Stimulated activated CD4-positive, alpha-beta T cell treated with anti-CD3 and anti-CD28 coated beads, TNF-alpha, amount 100 ng/mL, for 24 hours (primary cell): ENCODE measurements at regions not wholly inside any gene's neighbourhood (a gene's known extent, or its start where the extent isn't known, plus 50 kb on each side); places are given as distances from the start of the nearest gene placed in this dataset.

Experiments used
- DNase-seq, 3 experiments: peaks; one replicate each; pipeline ENCODE4 v3.0.0-alpha.2; 2020; ENCODE audit warnings: low read depth in 3 of 3

DNA sequence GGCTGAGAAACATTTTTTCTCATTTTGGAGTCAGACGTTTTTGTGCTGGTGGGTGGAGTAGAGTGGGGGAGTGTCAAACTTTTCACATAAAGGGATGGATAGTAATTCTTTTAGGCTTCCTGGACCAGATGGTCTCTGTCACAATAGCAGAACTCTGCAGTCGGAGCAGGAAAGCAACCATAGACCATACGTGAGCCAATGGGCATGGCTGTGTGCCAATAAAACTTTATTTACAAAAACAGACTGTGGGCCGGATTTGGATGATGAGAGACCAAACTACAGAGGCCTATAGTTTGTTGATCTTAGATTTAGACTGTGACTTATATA lies 70.8 kb upstream of the SLC22A23 start:
- DNase-seq, result no peak

DNA sequence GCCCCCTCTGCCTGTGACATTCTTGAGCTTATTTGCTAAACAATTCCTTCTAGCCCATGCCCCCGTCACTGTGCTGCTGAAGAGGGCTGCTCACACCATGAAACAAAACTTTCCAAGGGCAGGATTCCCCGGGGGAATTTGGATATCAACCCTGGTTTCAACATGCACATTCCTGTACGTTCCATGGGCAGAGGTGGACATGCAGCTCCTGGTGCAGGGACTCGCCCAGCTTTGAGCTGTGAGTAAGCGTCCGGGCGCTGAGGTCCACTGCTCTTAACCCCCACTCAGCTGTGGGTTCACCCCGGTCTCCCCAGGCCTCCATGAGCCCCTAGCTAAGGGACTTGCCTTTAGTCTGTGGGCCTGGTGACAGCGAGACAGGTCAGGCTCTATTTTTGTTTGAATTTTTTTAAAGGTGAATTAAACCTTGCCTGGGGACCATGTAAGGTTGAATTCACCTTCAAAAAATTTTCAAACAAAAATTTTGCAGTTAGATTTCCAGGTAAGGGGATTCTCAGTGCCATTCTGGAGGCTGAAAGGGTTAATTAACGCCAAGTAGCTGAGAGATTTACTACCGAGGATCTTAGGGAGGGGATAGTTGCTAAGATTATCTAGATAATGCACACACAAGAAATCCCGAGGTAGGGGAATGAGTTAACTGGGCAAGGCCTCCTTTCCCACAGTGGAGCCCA lies 70.3 kb upstream of the SLC22A23 start:
- DNase-seq, result no peak

DNA sequence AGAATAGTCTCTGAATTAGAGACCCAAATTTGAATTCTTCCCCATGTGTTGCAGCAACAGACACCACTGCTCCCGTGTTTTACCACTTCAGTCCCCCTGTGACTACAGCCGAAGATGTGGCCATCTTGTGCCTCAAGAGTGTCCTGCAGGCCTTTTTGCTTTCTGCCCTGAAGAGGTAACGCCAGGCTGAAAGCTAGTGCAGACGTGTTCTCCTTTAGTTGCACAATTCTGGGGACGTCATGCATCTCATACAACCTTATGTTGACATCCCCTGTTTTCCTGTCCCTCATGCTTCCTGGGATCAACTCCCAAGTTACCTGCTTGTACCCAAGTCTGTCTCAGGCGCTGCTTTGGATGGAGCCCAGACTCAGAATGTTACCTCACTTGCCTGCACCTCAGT lies 69.1 kb upstream of the SLC22A23 start:
- no peak for DNase-seq

DNA sequence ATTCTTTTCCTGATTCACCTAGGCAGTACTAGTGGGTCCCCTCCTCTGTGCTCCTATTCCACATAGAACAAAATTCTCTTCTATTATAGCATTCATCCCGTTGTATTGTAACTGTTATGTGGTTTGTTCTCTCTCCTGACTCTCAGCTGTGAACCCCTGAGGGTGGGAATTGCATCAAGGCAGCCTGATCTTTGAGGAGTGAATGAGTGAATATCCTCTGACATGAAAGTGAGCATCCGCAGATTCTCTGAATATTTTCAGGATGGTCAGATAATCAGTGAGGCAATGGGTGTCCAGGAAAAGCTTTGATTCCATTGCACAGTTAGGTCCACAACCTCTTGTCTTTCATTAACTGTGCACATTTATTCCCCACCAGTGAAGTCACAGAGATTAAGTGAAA lies 67.6 kb upstream of the SLC22A23 start:
- DNase-seq, result no peak

DNA sequence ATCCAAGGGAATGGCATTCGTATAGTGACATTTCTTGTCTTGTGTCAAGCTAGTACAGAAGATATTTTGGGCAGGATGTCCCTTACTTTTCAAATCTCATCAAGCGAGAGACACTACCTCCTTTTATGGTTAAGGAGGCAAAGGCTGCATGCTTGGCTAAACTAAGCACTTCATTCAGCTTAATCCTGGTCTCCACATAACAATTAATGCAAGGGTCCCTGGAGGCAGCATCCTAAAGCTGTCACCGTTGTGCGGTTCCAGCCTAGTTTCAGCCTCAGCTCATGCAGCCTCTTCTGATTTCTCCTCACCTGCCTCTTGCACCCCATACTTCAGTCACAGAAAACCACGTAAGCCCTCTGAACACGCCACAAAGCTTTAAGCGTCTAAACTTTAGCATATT lies 67.1 kb upstream of the SLC22A23 start:
- DNase-seq, result no peak

DNA sequence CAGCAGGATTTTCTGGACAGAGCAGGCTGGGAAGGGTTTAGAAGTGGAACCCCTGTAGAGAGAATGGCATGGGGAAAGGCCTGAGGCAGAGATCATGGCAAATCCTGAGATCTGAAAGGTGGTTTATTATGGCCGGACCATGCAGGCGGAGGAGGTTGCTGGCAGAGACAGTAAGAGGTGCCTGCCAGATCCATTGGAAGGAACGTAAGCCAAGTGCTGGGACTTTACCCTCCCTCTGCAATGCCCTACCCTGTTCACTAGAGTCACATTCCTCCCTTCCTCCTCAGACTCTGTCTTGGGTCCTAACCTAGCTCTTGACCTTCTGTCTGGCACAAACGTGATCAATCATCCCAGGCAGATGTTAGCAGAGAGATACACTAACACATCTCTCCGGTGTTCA lies 66.4 kb upstream of the SLC22A23 start:
- DNase-seq, result no peak

DNA sequence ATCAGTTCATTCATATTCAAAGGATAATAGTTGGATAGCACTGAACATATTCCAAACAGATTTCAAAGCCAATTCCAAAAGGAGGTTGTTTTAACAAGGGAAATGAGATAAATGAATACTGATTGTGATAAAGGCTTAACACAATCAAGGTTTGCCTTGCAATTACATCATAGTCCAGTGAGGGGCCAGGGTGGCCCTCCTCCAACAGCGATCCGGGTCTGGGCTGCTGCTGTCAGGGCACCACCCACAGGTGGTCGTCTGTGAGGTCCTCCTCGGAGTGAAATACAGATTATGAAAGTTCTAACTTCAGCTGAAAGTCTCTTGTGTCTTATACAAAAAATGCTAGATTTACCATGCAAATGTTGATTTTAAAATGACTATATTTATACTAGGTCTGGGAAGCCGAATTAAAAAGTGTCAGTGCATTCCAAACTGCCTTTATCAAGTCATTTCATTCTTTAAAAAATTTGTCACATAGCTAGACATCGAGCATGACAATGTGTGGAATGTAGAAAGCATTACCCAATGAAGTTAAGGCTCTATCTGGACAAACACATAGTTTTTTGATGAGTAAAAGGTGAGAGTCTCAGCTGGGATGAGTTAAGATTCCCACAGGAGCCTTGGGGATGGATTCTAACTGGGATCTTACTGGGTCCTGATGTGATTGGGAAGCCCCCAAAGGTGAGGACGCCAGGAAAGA lies 65.9 kb upstream of the SLC22A23 start:
- no peak for DNase-seq

DNA sequence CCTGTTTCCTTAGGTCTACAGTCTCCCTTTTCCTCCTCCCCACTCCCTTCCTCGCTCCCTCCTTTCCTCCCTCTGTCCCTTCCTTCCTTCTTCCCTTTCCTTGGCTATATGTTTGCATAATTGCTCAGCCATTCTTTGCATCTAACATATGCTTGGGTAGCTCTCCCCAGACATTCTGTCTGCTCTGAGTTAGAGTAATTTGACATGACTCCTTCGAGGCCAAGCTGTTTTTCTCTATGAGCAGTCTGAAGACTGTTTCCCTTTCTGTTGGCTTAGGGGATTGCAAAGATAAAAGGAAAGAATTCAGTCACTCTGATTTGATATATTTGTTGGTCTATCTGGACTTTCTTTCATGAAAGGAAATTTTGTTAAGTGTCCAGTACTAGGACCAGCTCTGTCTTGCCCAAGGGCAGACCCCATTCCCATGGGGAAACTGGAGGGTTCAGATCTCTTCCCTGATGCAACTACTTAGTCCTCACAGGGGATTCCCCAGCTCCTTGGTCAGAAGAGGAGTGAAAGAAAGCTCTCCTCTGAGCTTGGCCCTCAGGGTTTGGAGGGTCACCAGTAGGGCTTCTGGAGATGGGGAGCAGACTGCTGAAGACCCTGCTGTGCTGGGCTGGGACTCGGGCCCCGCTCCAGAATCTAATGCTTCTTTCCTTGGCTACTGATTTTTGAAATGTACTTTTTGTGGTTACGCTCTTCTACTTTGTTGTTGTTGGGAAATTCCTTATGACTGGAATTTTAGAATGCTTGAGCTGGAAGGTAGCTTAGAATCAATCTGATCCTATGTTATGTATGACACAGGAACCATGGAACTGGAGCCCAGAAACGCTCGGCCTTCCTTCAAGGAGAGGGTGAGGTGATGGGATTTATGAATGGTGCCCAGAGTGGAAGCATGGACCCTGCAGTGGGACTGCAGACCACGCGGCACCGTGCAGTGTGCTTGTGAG lies 63.7 kb upstream of the SLC22A23 start:
- DNase-seq, result no peak

DNA sequence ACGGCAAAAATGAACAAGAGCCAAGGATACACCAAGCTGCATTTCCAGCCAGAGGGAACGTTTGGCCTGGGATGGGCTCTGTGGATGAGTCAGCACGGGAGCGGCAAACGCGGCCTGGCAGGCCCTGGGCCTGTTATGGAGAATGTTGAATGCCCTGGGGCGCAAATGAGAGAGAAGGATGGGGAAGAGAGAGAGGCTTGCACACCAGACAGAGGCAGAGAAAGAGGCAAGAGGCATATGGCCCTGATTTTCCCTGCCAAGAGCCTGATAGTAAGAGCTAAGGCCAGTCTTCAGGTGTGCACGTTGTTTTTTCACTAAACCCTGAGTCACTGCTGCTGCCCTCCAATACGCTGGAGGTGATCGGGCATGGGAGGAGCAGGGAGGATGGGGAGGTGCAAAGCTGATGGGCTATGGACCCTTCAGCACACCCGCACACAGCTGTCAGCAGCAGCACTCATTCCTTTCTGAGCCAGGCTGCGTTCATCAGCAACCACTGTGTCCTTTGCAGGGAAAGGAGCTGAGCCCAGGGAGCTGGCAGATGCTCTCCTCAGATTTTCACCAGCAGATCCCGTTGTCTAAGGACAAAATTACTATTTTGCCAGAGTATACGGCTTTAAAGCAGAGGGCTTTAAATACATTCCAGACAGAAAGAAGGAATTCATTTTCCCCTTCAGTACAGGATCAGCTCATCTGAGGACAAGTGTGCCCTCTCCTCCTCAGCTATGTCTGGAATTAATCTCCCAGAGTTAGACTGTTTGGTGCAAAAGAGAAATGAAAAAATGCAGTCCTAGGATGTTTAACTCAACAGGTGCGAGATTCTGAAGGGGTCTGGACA lies 61.7 kb upstream of the SLC22A23 start:
- no peak for DNase-seq

DNA sequence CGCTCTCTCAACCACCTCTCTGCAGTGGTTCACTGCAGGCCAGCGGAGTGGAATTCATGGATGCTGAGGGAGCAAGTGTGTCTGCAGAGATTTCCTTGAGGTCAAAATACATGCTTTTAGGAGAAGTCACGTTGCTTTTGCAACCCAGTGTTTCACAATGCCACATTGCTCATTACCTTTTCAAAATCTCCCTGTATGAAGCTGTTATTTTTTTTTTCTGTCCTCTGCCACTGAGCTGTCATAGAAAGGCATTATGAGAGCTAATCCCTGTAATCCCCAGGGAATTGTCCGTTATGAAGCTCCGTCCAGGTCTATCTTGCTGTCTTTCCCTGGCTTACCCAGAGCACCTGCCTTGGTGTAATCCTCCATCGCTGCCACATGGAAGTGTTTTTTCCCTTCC lies 60.5 kb upstream of the SLC22A23 start:
- no peak for DNase-seq

DNA sequence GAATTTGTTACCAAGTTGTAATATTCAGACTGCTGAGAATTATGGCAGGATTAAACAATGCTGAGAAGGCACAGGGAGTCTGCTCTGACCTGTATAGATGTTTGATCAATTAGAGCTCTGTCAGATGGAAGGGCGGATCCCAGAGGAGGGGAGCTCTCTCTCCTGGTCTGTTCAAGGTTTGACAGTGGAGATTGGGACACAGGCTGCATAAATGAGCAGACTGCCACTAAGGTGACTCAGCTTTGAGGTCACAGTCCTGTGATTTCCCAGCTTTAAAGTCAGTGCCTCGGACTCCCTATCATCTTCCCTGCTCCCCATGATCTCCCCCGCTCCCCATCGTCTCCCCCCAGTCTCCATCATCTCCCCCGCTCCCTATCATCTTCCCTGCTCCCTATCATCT lies 59.2 kb upstream of the SLC22A23 start:
- DNase-seq, result no peak

DNA sequence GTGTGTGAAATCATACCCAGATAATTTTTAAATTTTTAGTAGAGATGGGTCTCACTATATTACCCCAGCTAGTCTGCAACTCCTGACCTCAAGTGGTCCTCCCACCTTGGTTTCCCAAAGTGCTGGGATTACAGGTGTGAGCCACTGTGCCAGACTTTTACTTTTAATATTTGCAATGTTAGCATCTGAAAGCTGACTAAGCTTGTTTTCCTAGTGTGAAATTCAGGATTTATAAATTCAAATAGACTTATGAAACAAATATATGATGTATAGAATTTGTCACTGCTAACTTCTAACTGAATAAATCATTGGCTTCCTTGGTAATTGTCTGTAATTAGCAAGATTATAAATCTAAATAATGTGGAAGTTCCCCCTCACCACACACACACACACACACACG lies 58.8 kb upstream of the SLC22A23 start:
- DNase-seq, result no peak

DNA sequence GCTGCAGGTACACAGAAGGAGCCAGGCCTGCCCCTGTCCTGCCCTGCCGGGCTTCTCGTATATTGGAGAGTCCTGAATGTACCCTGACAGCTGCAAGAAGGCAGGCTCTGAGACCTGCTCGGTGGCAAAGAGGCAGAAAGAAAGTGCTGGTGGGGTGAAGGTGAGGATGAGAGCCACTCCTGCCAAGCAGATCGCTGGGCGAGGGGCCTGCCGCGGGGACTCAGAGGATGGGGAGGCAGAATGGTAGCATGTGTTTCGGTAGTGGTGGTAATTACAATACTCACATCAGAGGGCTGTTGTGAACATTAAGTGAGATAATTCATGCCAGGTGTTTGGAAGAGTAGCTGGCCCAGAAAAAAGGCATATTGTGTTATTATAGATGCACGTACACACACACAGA lies 56.6 kb upstream of the SLC22A23 start:
- no peak for DNase-seq

DNA sequence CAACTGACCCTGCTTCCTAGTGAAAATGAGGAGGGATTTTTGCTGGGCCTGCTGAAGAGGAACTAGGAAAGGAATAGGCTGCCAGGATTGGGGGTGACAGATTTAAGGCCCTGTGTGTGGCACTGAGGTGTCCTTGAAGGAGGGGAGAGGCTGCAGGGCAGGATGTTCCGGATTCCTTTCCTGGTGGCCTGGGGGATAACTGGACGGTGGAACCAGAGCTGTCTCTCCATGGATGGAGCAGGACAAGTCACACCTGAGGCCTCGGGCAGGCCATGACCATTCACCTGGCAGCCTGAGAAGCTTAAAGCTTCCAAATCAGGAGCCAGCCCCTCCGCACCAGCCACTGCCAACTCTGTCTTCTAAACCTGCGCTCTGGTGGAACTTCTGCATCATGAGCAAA lies 56.0 kb upstream of the SLC22A23 start:
- DNase-seq, result no peak

DNA sequence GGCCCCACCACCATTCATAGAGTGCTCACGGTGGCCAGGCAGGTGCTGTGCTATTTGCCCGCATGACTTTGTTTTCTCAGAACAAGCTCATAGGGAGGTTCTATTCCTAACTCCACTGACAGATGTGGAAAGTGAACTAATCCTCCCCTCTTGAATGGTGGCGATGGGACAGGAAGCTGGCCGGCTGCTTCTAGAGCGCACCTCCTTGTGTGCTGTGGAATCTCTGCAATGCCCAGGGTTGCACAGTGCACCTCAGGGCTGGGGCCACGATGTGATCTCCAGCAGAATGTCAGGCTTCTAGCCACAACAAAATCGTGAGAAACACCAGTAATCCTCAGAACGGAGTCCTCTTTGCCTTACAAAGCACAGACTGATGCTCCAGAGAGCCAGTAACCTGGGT lies 53.8 kb upstream of the SLC22A23 start:
- no peak for DNase-seq

DNA sequence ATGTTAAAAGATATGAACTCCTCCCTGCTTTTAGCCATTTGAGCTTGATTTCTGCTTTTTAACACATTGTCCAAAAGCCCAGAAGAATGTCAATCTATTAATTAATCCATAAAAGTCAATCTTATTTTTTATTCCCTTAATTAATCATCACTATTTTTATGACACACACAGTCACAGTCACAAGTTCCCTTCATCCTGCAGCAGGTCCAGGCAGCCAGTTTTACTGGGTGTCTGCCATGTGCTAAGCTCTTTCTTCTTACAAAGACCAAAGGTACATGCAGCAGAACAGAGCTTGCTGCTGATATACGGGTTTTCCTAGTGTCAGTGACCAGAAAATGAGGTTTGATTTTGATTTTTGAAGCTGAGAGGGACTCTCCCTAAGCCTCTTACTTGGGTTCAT lies 53.3 kb upstream of the SLC22A23 start:
- no peak for DNase-seq

DNA sequence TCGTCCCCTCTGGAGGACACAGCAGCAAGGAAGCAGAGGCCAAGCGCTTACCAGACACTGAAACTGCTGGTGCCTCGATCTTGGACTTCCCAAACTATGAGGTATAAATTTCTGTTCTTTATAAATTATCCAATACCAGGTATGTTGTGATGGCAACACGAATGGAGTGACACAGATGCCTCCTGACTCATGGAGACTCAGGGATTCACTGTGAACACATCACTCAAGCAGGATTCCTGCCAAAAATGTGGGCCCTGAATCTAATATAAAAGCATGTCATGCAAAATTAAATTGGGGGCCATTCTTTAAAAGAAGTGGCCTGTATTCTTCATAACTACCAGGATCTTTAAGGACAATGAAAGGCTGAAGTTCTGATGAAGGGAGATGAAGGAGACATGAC lies 52.5 kb upstream of the SLC22A23 start:
- DNase-seq, result no peak

DNA sequence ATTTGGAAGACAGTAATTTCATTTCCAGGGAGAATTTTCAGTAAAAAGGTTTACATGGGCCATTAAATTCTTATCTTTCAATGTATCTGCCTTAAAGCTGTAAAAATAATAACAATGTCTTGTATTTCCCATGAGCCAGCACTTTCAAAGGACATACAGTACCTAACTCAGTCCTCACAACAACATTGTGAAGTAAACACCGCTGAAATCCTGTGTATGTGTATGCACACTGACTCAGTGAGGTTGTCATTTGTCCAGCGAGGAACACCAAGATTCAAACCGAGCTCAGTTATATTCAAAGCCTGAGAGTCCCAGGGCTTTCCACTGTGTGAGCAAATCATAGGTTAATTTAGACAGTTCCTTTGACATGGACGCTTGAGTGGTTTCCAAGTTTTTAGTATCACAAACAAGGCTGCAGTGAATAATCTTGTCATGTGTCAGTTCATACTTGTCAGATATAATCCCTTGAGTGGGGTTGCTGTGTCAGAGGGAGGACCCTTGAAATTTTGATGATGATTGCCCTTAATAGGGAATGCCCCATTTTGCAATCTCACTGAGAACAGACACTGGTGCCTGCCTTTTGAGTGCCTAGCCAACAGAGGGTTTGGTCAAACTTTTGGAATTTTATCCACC lies 50.0 kb upstream of the SLC22A23 start:
- DNase-seq, result no peak
